Testis (tissue), 2 donors: ENCODE measurements at regions not wholly inside any gene's neighbourhood (a gene's known extent, or its start where the extent isn't known, plus 50 kb on each side); places are given as distances from the start of the nearest gene placed in this dataset.

Experiments used
- POLR2A ChIP-seq: fragments of 450-650 bp; IDR thresholded peaks from one replicate; pipeline ENCODE4 v1.6.1; 2017; ENCODE audit warnings: antibody characterized with exemption, mild to moderate bottlenecking, moderate library complexity
- TF ChIP-seq, protein P1 (sequence below), 3 experiments: fragments of 450-650 bp in 2 of 3; fragments of 200-600 bp in 1 of 3; sonication (generic) in 1 of 3; IDR thresholded peaks; one replicate each; pipeline ENCODE4 v1.5.1; 2016 to 2019; ENCODE audit warnings: antibody characterized with exemption in 3 of 3, mild to moderate bottlenecking in 2 of 3, moderate library complexity in 1 of 3

DNA sequence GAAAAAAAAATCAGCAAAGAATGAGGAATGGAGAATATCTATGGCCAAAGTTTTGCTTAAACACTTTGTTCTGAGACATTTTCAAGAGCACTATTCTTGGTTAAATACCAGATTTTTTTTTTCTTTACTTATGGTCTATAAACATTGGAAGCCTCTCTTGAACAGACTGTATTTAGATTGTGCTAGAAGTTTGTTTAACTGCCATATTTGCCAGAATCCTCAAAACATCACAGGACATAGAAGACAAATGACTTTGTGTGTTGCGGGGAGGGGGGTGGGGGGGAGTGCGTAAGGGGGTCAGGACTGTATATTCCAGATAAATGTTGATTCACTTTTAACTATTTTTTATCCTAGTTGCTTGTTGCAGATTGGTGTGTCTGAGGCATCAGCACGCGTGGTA is 262.0 kb downstream of the MEIS1 start:
- TF ChIP-seq POLR2A, result no peak
- TF ChIP-seq, protein P1, sequence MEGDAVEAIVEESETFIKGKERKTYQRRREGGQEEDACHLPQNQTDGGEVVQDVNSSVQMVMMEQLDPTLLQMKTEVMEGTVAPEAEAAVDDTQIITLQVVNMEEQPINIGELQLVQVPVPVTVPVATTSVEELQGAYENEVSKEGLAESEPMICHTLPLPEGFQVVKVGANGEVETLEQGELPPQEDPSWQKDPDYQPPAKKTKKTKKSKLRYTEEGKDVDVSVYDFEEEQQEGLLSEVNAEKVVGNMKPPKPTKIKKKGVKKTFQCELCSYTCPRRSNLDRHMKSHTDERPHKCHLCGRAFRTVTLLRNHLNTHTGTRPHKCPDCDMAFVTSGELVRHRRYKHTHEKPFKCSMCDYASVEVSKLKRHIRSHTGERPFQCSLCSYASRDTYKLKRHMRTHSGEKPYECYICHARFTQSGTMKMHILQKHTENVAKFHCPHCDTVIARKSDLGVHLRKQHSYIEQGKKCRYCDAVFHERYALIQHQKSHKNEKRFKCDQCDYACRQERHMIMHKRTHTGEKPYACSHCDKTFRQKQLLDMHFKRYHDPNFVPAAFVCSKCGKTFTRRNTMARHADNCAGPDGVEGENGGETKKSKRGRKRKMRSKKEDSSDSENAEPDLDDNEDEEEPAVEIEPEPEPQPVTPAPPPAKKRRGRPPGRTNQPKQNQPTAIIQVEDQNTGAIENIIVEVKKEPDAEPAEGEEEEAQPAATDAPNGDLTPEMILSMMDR (IDR thresholded peaks at IDR 0.05), result no peak
